Ecto neural progenitor cell (in vitro differentiated cells): ENCODE measurements at regions not wholly inside any gene's neighbourhood (a gene's known extent, or its start where the extent isn't known, plus 50 kb on each side); places are given as distances from the start of the nearest gene placed in this dataset.

Experiments
- DNase-seq: peaks from one replicate; pipeline ENCODE4 v3.0.0-alpha.2; 2018; ENCODE audit warnings: low spot score

DNA sequence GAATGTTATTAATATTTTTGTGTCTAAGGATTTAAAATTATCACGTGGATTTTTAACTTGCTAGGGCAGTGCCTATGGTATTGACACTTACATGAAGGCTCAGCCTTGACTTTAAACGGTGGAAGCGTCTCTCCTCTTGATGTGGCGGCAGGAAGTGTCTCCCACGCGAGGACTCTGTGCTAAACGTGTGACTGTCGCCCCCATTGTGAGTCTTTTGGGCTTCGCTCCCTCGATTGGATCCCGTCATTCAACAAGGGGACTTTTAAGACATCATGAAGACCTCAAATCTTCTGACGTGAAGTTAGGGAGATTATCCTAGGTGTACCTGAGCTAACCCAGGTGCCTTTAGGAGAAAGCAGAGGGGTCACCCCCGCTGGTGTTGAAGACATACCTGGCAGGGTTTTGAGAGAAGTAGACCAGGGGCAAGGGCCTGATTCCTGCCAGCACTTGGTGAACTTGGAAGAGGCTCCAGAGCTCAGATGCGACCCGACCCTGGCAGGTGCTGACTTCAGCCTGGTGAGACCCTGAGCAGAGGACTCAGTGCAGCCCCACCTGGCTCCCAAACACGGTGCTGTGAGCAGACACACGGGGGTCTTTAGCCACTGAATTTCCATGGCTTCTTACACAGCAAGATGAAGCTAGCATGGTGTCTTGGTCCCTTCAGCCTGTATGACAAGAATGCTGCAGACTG, 55.7 kb upstream of the IRX4 start:
- DNase-seq = no peak

DNA sequence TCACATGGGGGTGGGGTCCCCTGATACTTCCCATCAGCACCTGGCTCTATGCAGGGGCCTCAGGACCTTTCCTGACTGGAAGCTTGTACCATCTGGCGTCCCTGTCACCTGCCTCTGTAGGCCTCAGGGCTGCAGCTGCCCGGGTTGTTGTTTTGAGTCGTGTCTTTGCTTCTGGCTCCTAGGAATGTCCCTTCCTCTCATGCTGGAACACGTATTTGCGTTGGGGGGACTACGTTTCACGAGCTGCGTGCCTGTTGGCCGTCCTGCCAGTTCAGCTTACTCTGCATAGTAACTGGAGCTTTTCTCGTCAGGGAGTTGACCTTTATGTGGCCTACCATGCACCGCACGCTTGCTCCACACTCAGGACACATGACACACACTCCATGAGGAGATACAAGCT, 54.9 kb upstream of the IRX4 start:
- DNase-seq = no peak

- DNase-seq = no peak
Measured at GRCh38 chr5:1936901-1937300, 54.2 kb upstream of the IRX4 start.

- no peak for DNase-seq
Measured at GRCh38 chr5:1936413-1936812, 53.7 kb upstream of the IRX4 start.

DNA sequence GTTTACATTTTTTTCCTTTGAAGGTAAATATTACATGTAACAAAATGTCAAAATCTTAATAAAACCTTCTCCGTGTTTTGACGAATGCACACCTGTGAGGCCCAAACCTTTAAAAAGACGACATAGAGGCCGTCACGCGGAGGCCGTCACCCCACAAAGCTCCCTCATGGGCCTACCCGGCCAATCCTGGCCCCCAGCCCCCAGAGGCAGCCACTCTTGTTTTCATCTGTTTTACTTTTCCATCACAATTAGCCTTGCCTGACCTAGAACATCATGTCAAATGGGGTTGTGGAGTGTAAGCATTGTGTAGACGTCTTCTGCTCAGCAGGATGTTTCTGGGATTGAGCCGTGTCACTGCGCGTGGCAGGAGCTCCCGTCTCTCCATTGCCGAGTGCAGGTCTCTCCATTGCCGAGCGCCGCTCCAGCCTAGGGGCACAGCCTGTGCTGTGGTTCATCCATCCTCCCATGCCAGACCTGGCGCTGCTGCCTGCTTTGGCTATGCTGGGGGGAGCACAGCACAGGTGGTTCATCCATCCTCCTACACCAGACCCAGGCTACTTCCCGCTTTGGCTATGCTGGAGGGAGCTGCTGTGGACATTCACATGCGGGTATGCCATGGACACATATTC, 52.2 kb upstream of the IRX4 start:
- DNase-seq = no peak

DNA sequence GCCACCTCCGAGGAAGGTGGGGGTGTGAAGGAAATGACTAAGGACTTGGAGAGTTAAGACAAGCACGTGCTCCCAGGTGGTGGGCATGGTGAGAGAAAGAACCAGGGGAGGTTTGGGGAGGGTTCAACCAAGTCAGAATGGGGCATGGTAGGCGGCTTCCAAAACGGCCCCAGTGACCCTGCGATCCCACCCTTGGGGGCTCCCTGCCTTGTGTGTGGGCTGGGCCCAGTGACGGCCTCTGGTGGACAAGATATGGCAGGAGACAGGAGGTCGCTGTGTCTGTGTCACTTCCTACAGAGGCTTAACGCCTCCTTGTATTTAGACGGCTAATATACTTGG, 51.3 kb upstream of the IRX4 start:
- DNase-seq = no peak

GRCh38 chr5:1933364-1934055, 50.8 kb upstream of the IRX4 start:
- no peak for DNase-seq
